ENCODE measurements at regions not wholly inside any gene's neighbourhood (a gene's known extent, or its start where the extent isn't known, plus 50 kb on each side); places are given as distances from the start of the nearest gene placed in this dataset.
"Not testable (repeated sequence)": the region's sequence is repeated elsewhere in the genome, so short reads cannot be mapped to it uniquely, and the experiment has no call there.

DNA sequence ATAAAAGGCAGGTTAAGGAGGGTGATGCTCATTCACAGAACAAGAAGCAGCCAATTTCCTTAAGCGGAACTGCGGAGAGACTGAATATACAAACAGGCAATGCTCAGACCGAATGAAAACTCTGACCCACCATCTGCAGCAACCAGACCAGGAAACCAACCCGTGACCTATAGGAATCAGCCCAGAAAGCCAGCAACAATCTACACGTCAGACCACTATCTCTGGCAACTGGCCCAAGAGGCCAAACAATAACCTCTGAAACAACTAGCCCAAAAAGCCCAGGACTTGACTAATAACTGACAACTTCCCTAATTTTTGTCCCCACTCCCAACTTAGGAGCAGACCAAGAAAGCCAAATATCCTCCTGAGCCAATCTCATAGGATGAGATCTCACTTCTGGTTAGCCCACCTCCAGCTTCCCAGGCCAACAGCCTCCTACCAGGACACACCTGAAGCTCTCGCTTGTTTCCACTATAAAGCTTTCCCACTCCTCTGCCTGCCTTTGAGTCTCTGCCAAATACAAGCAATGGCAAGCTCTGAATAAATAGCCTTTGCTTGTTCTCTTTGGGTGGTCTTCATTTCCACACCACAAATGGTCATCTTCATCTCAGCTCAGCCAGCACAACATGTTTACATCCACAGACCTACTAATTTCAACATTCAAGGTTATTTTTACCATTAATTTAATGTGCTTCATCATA is 168.5 kb downstream of the HSD17B3 start:
- no peak for DNase-seq (ENCODE audit: low spot score)

GRCh38 chr9:96131825-96132224 is 170.2 kb downstream of the HSD17B3 start:
- no peak for ATAC-seq
- no peak for DNase-seq (ENCODE audit: low spot score)

More for the DNA sequence above, 168.5 kb downstream of the HSD17B3 start:
- no peak for ATAC-seq

DNA sequence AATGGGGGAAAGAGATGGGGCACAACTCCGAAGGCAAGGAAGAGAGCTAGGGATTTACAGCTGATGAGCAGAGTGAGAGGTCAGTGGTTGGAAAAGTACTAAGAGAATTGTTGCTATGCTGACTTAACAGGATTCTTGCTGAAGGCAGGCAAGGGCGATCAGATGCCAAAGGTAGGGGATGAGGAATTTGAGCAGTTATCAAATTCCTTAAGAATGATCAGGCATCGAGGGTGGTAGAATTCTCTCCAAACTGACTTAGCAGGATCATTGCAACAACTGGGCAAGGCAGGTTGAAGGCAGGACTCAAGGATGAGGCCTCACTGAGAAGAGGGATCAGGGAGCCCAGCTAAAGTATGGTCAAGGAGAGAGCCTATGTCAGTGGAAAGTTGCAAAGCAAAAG is 171.0 kb downstream of the HSD17B3 start:
- no peak for ATAC-seq
- no peak for DNase-seq (ENCODE audit: low spot score)

GRCh38 chr9:96129747-96130146 is 172.2 kb downstream of the HSD17B3 start:
- ATAC-seq (no peak), DNase-seq (ENCODE audit: low spot score) (no peak)

DNA sequence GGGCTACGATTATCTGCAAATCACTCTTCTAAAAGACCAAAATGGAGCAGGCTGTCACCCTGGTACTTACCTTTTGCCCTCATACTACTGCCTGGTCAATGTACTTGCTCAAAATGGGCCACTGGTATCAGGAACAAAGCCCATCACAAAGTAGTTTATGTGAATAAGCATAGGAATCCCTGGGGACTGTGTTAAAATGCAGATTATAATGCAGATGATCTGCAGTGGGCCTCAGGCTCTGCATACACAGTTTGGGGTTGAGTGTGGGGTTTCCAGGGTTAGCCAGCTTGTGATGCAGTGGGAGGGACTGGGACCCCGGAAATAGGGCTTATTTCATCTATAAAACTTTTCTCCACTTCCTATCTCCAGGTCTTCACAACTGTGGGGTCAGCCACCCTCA is 173.1 kb downstream of the HSD17B3 start:
- DNase-seq (ENCODE audit: low spot score) (no peak), ATAC-seq (no peak)

GRCh38 chr9:96126321-96126881 is 175.6 kb downstream of the HSD17B3 start:
- ATAC-seq (no peak), DNase-seq (ENCODE audit: low spot score) (no peak)

DNA sequence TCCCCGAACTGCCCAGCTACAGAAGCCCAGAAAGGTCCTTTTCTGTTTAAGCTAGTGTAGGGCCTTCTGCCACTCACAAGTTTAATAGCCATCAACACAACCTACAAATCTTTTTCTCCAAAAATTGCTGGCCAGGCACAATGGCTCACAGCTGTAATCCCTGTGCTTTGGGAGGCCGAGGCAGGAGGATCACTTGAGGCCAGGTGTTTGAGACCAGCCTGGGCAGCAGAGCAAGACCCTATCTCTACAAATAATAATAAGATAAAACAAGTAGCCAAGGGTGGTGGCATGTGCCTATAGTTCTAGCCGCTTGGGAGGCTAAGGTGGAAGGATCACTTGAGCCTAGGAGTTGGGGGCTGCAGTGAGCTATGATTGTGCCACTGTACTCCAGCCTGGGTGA is 176.4 kb downstream of the HSD17B3 start:
- ATAC-seq (no peak), DNase-seq (ENCODE audit: low spot score) (peak; percentile 11)

GRCh38 chr9:96122751-96123150 is 179.2 kb downstream of the HSD17B3 start:
- ATAC-seq (no peak), DNase-seq (ENCODE audit: low spot score) (no peak)

- no peak for ATAC-seq
- DNase-seq (ENCODE audit: low spot score) = no peak
Observed at GRCh38 chr9:96122282-96122681, 179.7 kb downstream of the HSD17B3 start.

DNA sequence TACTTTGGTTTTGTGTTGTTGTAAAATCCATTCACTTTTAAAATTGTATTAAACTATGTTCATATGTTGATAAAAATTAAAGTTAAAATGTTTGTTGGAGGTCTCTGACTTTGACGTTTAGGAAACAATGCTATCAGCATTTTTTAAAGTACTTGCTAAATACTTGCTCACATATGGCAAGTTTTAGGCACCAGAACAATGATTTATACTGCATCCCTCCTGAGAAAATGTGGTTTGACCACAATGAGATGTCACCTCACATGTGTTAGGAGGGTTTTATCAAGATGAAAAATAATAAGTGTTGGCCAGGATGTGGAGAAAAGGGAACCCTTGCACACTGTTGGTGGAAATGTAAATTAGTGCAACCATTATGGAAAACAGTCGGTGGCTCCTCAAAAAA is 180.8 kb downstream of the HSD17B3 start:
- no peak for ATAC-seq
- DNase-seq (ENCODE audit: low spot score) = no peak

GRCh38 chr9:96117398-96118080 is 184.4 kb downstream of the HSD17B3 start:
- ATAC-seq (no peak), DNase-seq (ENCODE audit: low spot score) (no peak)

DNA sequence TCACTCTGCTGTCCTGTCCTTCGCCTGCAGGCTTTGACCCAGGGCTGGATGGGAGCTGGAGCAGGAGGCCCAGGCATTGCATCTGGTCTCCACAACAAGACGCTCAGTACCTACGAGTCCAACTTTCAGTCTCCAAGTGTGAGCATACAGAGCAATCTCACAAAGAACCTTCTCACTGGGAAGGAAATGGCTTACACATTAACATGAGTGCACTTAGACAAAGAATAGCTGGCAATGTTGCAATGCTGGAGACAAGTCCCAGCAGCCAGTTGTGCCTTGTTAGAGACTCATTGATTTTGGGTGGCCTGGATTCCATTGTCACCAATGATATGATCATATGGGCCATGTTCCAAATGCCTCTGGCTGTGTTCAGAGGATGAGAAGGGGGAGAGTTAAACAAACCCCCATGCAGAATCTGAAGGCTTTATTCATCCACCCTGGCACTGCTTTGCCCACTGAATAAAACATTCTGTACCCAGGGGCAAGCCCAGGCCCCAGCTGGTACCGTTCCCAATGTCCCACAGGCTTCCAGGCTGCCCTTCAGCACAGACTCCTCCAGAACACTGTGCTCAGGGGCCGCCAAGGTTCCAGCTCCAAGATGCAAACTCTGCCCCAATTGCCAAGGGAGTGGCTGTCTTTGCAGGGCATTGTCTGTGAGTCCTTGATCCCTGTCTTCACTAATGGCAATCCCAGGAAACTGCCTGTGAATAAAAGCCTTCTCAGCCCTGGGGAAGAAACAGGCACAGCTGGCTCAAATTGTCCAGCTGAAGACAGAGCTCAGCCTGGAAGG is 185.5 kb downstream of the HSD17B3 start:
- ATAC-seq (peak; percentile 75), DNase-seq (ENCODE audit: low spot score) (no peak)

- no peak for DNase-seq (ENCODE audit: low spot score)
- ATAC-seq = no peak
Observed at GRCh38 chr9:96115836-96116235, 186.1 kb downstream of the HSD17B3 start.

DNA sequence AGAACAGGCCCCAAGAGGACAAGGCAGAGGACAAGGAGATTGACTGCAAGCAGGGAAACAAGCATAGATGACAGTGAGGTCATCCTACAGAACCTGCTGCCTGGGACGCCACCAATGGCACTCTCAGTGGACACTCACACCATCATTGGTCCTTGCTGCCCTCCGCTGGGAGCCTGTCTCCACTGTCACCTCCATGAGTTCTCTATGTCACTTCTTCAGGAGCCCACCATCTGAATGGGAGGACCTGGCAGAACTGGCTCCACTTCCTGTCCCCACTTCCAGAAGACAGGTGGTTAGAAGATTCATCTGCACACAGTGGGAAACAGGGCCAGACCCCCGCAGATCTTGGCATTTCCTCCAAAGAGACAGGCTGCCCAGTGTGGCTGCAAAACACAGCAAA is 188.9 kb downstream of the HSD17B3 start:
- DNase-seq (ENCODE audit: low spot score) = no peak
- ATAC-seq = peak; percentile 61

DNA sequence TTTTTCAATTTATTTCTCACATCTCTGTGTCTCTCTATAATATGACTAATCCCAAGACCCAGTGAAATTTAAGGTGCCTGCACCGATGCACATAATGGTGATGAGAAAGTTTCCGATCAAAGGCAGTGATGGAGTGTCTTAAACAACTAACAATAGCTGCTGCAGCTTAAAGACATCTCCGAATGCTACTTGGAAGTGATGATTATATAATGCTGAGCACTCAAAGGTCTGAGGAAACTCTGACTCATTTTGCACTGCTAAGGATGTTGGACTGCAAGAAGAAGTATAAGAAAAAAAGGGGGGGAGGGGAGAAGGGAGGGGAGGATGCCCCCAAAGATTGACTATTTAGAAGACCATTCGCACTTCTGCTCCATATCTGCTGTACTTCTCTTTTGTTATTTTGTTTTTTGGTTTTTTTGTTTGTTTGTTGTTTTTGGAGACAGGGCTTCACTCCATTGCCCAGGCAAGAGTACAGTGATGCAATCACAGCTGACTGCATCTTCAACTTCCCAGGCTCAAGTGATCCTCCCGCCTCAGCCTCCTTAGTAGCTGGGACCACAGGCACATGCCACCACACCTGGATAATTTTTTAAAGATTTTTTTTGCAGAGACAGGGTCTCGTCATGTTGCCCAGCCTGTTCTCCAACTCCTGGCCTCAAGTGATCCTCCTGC is 192.2 kb downstream of the HSD17B3 start:
- no peak for ATAC-seq

GRCh38 chr9:96108691-96109380 is 193.1 kb downstream of the HSD17B3 start:
- DNase-seq (ENCODE audit: low spot score) (no peak), ATAC-seq (no peak)

More for the DNA sequence above, 192.2 kb downstream of the HSD17B3 start:
- no peak for DNase-seq (ENCODE audit: low spot score)

GRCh38 chr9:96107436-96107835 is 194.5 kb downstream of the HSD17B3 start:
- ATAC-seq (no peak), DNase-seq (ENCODE audit: low spot score) (no peak)

- ATAC-seq = no peak
Observed at GRCh38 chr9:96100385-96101300, 201.3 kb downstream of the HSD17B3 start.

GRCh38 chr9:96090630-96091029 is 211.3 kb downstream of the HSD17B3 start:
- not testable (repeated sequence) for ATAC-seq; DNase-seq (ENCODE audit: low spot score)

More at GRCh38 chr9:96100385-96101300, 201.3 kb downstream of the HSD17B3 start:
- DNase-seq (ENCODE audit: low spot score) = no peak
